Erythroblast (primary cell): ENCODE measurements at regions not wholly inside any gene's neighbourhood (a gene's known extent, or its start where the extent isn't known, plus 50 kb on each side); places are given as distances from the start of the nearest gene placed in this dataset.

Source experiments
- GATA1 ChIP-seq: IDR thresholded peaks from 2 replicates; pipeline ENCODE4 v1.6.1; 2011; ENCODE audit warnings: low read depth, mild to moderate bottlenecking, control low read depth, low read length, moderate library complexity
- POLR2A ChIP-seq: IDR thresholded peaks from 2 replicates; pipeline ENCODE4 v1.6.1; 2011; ENCODE audit warnings: mild to moderate bottlenecking, low read length

DNA sequence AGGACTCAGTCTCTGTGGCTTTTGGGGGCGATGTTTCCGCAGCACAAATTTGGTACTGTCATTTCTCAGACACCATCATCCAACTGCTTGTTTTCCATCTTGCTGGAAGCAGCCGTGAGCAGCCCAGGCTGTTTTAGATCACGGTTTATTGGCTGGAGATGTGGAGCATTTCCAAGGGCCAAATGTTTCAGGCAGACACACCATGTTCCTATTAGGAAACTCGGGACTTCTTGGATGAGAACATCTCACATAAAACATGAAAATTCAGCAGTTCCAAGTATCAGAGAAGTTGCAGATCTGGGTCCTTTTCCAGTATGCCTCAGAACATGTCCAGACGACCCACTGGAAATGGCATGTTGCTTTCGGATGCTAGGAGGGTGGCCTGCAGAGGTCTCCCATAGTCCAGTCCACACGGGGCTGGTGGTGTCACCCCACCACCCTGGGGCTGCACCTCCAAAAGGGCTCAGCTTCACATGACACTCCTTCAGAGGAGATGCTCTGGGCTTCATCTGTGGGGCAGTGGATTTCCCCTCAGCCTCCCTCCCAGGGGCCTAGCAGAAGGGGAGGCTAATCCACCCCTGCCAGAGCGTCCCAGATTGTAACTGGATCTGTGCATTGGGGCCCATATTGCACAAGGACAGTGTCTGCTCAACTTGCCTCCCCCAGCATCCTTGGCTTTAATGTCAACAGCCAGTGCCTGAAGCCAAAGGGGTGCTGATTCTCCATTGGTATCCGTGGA is 176.3 kb downstream of the SCP2D1 start:
- TF ChIP-seq POLR2A: no peak
- TF ChIP-seq GATA1: no peak
